GM19438 (cell line): ENCODE measurements at regions not wholly inside any gene's neighbourhood (a gene's known extent, or its start where the extent isn't known, plus 50 kb on each side); places are given as distances from the start of the nearest gene placed in this dataset.
A peak's percentile ranks its signal among the peaks of the same experiment; 100 is the strongest.

Experiments
- ATAC-seq: cut with Tn5 transposase; IDR thresholded peaks from one replicate; pipeline ENCODE4 v1.9.1; 2021; ENCODE audit warnings: low read depth; ENCODE audit not compliant: unreplicated experiment

DNA sequence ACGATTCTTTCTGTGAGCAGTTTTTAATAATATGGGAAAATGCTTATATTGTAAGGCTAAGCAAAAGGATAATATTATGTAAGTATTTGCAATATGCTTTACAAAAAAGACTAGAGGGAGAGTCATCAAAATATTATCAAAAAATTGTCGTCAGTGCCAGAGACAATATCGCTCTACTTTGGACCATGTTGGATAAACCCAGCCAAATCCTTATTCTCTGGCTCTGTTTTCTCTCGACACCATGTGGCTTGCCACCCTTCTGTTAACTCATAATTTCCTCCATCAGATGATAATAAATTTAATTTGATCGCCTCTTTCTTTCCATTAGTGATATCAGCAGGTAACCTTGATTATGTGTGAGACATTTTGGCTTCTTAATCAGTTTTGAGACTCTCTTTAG lies 129.9 kb downstream of the CDC42EP3 start:
- ATAC-seq, result no peak

GRCh38 chr2:37543999-37544557 lies 127.4 kb downstream of the CDC42EP3 start:
- no peak for ATAC-seq

DNA sequence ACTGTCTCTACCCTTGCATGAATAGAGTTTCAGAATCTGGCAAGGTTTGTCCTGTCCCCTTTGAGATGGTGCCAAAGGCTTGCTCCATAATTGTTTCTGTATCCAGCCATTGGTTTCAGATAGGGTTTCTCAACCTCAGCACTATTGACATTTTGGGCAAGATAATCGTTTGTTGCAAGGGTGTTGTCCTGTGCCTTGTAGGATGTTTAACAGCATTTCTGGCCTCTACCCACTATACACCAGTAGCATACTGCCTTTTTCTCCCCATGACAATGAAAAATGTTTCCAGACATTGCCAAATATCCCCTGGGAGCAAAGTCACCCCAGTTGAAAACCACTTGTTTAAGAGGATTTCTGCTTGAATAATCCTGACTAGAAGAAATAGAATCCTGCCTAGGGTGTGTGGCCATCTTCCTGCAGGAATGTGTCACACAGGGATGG lies 126.8 kb downstream of the CDC42EP3 start:
- no peak for ATAC-seq

- peak; percentile 61 for ATAC-seq
Measured at GRCh38 chr2:37549598-37549997, 121.8 kb downstream of the CDC42EP3 start.

GRCh38 chr2:37550190-37550589 lies 121.3 kb downstream of the CDC42EP3 start:
- ATAC-seq, result peak; percentile 57

DNA sequence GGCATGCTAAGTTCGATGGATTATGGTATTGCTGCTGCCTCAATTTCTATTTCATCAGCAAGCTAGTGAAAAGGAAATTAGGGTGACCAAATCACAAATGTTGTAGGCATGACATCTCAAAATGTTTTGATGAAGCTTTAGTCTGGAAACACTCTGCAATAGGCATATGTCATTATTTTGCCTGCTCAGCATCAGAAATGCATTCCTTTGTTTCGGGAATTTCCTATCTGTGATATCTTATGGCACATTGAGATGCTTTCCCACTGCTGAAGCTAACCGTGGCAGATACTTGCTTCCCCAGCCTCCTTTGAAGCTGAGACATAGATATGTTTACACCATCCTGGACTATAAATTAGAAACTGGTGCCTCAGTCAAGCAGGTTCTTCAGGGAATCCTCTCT lies 119.7 kb downstream of the CDC42EP3 start:
- no peak for ATAC-seq

DNA sequence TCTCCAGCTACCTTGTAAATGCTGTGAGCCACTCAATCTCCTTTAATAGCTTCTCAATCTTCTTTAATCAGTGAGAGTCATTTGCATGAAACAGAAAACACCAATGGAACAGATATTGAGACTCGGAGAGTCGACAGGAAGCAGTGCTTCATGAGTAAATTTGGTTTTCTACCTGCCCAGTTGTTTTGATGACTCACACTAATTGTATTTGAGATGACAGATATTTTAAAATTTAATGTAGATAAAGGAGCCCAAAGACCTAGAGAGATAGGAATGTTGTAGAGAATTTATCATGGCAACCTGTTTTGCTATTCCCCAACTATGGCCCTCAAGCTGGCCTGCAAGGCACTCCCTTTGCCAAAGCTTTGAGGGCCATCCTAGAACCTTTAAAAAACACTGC lies 119.1 kb downstream of the CDC42EP3 start:
- no peak for ATAC-seq

- ATAC-seq, result no peak
Measured at GRCh38 chr2:37553411-37554154, 117.9 kb downstream of the CDC42EP3 start.

GRCh38 chr2:37554155-37554510 lies 117.3 kb downstream of the CDC42EP3 start:
- ATAC-seq, result no peak

- ATAC-seq, result no peak
Measured at GRCh38 chr2:37554687-37555086, 116.8 kb downstream of the CDC42EP3 start.

DNA sequence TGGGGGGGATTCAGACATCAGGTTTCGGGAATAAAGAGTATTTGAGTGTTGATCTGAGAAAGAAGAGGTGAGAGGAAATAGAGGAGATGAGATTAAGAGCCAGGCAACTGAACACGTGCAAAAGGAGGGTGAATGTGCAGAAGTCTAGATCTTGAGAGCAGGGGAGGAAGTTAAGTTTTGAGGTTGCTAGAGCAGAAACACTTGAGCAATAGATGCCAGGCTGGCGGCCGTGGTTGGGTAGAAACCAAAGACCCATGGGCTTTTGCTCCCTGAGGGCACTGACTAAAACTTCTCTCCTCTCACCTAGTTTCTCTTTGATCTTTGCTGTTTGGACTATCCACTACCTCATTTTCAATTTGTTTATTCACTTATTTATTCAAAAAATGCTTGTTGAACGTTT lies 116.0 kb downstream of the CDC42EP3 start:
- ATAC-seq, result no peak

GRCh38 chr2:37556256-37556655 lies 115.2 kb downstream of the CDC42EP3 start:
- no peak for ATAC-seq

GRCh38 chr2:37558623-37559022 lies 112.8 kb downstream of the CDC42EP3 start:
- ATAC-seq, result peak; percentile 68

DNA sequence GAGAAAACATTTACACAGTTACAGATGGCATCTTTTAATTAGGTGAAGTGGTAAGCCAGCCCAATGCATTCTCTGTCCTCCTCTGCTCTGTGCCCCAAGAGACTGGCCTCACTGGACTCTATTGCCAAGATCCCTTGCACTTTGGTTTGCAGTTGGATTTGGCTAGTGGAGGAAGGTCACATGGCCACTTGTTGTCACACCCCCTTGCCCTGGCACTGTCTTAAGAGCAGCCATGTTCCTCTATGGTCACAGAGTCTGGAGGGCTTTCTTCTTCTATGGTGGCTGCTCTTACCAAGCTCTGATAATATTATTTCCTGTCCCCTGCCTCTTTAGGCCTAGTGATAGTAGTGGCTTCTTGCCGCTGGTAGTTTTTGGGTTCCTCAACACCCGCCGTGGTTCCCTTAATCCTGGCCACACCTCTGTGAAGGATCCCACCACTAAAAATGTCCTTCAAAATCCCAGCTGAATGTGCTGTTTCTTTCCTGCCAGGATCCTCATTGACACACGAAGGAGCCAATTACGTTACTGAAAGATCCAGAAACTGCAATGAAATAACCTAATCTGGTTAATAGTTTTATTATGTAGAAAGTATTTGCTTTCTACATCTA lies 111.1 kb downstream of the CDC42EP3 start:
- no peak for ATAC-seq

- ATAC-seq, result no peak
Measured at GRCh38 chr2:37560863-37561614, 110.4 kb downstream of the CDC42EP3 start.

DNA sequence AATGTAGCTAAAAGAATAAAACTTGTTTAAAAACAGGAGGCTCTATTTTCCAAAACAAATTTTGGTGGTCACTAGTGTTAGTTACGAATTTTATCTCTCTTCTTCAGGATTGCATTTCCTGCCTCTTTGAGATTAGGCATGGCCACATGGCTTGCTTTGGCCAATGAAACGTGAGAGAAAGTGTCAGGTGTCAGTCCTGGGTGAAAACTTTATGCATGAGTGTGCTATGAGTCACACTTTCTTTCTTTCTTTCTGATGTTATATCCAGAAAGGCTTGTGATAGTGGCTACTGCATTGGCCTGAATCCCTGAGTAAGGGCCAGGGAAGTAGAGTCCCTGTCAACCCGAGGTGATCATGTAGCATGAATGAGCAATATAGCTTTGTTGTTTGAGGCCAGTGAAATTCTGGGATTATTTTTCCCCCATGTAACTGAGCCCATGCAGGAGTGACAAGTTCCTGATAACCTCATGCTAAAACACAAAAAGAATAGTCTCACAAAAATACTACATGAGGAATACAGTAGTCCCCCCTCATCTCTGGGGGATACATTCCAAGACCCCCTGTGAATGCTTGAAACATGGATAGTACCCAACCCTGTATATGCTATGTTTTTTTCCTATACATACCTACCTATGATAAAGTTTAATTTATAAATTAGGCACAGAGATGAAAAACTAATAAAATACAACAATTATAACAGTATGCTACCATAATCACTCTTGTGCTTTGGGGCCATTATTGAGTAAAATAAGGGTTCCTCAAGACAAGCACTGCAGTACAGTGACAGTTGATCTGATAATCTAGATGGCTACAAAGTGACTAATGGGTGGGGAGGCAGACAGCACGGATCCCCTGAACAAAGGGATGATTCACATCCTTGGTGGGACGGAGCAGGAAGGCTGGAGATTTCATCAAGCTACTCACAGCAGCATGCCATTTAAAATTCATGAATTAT lies 109.5 kb downstream of the CDC42EP3 start:
- no peak for ATAC-seq

DNA sequence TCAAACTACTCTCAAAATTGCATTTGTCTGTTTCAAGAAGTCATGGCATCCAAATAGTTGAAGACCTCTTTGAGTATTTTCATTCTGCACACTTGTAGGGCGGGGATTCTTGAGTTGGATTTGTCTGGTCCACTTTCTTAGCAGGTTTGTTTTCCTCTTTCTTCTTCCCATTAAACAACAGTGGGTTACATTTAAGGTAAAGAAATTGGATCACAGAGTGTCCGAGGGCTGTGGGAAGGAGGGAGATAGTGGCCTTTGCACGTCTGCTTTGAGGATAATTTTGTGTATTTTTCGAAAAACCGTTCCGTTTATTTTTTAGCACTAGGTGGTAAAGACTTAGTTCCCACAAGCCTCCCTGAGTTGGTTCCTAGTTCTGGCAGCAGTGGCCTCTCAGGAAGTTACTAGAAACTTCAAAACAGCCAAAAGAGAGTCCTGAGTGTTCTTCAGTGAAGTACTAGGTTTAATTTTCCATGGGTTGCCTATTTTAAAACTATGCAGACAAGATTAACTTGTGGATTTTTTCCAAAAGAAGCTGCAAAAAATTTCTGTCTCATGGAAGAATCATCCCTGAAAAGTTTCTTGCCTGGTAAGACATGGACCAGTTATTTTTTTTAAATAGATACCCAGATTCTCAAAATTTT lies 107.9 kb downstream of the CDC42EP3 start:
- ATAC-seq, result no peak

DNA sequence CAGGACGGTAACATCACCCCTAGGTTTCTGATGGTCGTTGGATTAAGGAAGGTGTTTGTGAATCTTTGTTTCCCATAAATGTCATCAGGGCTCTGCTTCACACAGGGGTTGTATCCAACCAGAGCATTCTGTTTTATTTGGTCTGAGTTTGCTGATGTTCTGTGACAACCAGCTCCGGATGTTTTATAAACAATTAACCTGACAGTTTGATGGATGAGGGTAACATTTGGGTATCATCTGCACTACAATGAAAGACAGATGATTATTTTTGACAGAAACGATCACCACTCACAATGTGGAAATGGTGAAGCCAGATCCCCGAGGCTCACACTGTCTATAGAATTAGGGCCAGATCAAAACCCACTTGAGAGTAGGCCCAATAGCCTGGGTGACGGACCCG lies 107.1 kb downstream of the CDC42EP3 start:
- no peak for ATAC-seq

DNA sequence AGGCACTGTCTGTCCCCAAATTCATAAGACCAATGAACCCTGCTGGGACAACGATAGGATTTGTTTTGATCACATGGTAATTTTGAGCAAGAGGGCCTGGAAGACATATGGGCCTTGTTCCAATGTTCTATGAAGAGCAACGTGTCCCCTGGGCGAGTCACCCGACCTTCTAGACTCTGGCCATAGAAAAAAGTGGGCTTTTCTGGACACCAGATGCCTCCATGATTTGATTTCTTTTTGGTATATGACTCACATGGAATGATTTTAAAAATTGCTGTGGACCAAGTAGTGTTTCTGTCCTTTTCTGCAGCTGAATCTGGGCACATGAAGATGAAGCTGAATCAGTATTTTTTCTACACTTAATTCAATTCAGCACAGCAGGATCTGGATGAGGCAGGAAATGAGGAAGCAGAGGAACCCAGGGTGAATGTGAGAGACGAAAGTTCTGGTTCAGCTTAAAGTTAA lies 104.9 kb downstream of the CDC42EP3 start:
- no peak for ATAC-seq

DNA sequence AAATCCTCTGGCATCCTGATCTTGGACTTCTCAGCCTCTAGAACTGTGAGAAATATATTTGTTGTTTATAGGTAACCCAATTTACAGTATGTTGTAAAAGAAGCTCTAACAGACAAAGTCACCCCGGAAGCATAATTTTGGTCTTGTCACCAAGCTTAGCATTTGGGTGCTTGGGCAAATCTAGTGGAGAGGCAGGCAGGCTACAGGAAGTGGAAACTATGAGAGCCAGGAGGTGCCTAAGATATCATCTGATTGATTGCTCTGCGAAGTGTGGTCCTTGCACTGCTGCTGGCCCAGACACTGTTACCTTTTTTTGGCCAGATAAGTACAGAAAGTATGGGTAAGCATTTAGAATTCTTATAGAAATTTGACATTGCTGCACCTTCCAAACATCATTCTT lies 102.9 kb downstream of the CDC42EP3 start:
- no peak for ATAC-seq
